ENCODE measurements at regions not wholly inside any gene's neighbourhood (a gene's known extent, or its start where the extent isn't known, plus 50 kb on each side); places are given as distances from the start of the nearest gene placed in this dataset.

DNA sequence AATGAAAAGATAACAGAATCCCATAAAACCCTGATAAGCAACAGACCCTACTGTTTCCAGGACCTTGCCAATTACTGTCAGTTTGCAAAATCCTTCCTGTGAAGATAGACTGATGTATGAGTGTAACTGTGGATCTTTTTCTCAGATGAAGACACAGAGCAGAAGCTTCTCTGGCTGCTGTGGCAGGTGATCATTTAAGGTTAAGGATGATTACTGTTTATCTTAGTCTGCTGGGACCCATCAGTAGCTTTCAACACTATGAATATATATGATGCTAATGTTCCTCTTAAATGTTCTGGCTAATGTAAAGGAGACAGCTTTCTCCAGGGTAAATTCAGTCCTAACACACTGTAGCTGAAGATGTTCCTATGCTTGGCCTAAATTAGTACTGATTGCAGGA, 56.0 kb upstream of the CTTNBP2 start:
- no peak for DNase-seq

DNA sequence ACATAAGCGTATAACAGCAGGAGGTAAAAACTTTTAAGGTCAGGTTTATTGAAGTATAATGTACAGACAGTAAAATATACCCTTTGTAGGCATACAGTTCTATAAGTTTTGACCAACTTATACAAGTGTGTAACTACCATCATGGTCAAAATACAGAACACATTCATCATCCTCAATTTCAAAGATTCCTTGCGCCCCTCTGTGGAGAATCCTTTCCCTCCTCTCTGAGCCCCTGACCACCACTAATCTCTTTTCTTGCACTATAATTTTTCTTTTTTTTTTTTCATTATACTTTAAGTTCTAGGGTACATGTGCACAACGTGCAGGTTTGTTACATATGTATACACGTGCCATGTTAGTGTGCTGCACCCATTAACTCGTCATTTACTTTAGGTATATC, 58.1 kb upstream of the CTTNBP2 start:
- no peak for DNase-seq

DNA sequence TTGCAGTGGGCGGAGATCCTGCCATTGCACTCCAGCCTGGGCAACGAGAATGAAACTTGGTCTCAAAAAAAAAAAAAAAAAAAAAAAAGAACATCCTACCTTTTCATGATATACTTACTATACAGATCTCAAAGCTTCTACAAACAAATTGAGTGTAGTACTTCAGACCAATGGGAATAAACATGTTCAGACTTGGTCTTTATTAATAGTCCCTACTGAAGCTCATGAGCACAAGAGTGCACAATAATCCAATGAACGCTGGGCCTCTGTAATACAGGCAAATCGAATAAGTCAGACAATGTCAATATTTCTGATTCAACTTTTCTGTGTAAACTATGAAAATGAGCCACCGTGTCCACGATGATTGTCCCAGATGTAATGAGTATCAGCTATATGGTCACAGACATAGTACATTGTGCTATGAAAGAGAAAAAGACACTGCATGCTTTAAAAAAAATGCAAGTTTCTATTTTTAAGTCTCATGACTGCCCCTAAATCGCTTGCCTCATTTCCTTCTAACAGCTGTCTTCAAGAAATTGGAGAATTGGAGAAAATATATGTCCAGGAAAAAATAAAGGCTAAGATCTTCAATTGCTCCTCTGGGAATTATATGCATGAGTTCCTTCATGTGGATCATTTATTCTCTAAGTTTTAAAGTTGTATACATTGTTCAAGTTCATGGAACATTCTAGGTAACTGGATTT, 64.0 kb upstream of the CTTNBP2 start:
- no peak for DNase-seq

DNA sequence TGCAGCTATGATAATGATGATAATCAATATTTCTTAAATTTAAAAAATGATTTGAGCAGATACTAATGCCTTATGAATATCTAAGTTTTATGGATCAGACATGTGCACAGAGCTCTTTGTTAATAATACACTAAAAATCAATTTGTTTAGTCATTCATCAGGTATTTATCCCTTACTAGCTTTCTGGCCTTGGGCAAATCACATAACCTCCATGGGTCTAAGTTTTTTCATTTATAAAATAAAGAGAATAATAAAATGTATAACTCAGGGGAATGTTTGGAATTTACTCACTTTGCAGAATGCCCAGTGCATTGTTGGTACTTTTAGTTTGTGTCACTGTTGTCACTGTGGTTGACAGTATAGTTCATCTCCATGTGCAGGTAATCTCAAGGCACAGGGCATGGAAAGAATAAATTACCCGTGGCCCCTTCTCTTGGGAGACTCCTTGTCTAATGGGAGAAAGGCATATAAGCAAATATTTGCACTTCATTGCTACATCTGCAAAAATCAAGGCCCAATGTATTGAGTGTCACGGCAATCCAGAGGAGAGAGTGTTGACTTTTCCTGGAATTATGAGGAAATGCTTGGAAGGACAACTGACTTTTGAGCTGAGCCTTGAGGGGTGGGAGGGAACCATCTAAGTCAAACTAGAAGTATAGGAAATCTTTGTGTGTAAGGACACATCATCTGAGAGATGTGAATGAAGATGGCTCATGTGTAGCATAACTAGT, 64.7 kb upstream of the CTTNBP2 start:
- no peak for DNase-seq

DNA sequence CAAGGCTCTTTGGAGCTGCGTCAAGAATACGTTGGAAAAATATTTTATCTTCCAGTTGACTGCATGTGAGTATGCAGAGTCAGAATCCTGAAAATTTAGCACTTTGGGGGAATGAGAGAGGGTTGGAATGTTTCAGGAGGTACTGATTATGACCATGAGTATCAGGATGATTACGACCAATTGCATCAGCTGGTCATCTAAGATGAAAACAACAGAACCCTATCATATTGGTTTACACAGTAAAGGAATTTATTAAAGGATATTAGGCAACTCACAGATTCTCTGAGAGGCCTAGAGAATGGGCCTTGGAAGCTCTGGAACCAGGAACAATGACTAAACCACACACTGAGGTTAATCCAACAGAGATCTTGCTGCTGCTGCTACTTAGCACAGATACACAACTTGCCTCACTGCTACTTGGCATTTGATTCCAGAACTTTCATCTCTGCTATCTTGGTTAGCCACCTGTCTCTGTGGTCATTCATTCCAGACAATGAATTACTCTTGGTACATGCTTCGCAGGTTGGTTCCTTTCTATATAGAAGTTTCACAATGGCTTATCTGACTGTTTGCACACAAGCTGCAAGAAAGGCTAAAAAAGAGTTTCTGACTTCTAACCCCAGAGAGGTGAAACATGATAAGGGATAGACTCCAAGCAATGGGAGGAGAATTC, 68.0 kb upstream of the CTTNBP2 start:
- DNase-seq, result peak; percentile 86

DNA sequence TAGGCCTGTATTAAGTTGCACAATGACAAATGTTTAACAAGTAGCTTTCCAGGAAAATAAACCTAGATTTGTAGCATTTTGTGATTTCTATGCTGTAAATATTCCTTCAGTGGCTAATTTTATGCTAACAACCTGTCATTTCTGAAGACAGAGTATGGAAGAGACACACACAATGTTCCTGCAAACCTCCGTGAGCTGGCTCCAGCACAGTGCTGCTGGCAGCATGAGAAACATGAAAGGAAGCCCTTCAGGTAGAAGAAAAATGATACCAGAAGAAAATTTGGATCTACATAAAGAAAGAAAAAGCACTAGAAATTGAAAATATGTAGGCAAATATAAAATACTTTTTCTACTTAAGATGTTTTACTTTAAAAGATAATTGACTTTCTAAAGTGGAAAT, 69.5 kb upstream of the CTTNBP2 start:
- DNase-seq, result no peak

DNA sequence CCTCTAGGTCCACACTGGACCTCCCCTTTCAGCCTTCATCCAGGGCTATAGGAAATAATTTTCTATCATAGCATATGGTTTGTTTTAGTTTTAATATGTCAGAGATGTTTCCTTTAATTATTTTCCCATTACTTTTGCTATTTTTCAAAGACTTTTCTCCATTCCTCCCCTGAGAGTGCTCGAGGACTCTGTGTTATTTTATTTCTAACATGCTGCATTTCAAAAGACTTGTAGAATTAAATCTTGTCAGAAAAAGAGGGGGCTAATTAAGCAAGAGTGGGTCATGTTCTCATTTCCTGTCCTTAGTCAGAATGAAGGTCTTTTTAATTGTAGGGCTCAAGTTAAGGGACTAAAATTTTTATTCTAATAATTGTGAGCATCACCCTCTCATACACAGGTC, 71.6 kb upstream of the CTTNBP2 start:
- DNase-seq, result no peak

DNA sequence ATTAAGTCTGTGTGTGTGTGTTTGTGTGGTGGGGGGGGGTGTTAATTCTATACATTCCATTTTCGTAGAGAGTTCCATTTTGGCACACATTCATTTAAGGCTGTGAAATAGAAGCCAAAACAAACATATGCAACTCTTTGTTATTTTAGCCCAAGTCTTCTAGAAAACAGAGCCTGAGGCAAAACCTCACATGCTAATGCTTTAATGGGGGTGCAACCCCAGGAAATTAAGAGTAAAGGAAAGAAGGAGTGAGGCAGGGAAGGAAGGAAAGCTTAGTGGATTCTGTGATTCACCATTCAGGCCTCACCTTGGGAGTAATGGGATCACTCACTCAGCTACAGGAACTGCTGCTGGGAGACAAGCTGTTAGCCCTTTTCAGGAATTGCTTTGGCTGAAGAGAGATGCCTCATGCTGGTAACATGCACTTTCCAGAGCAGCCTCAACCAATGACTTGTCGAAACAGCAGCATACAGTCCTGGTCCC, 73.0 kb upstream of the CTTNBP2 start:
- no peak for DNase-seq

DNA sequence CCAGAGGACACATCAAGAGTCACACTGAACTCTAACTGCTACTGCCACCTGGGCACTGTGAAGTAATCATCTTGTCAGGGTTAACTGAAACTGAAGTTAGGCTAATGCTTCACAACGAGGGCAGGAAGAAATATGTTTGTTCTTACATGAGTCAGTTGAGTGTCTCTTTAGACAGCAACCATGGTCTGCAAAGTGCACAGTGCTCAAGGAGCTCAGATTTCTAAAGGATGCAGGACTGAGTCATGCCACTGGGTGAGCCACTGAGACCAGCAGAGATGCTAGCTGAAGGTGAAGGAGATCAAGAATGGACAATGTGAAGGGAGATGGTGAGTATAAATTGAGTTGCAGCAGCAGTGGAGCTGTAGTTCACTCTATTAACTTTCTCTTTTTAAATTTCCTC, 76.0 kb upstream of the CTTNBP2 start:
- DNase-seq, result no peak

DNA sequence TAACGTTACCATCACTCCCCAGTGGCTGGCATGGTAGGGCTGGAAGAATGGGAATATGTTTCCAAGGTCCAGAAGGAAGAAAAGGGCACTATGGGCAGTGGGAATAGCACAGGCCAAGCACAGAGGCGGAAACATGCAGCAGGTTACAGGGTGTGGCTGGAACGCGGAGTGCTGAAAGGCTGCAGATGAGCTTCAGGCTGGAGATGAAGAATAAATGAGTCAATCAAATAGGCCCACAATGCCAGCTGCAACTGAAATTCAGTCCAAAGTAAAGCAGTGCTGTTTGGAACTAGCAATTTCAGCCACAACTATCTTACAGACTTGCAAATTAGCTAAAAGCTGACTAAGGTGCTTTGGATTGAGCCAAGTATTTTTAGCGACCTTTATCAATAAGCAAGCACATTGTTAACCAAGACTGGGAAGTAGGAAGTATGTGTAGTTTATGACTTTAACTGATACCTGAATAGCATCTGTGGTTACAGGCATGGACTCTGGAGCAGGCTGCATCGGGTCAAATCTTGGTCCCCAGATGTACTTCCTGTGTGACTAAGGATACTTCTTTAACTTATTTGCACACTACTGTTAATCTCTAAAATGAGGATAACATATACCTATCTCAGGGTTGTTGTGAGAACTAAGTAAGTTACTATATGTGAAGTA, 77.5 kb upstream of the CTTNBP2 start:
- peak; percentile 63 for DNase-seq

DNA sequence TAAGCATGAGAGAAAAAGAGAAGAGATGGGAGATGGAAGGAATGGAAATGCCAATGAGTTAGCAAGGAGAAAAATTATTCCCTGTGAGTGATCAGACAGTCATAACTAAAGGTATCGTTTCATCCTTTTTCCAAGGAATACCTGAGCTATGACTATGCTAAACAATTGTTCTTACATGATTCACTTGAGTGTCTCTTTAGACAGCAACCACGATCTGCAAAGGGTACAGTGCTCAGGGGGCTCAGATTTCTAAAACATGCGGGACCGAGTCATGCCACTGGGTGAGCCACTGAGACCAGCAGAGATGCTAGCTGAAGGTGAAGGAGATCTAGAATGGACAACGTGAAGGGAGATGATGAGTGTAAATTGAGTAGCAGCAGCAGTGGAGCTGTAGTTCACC, 78.0 kb upstream of the CTTNBP2 start:
- DNase-seq, result no peak

DNA sequence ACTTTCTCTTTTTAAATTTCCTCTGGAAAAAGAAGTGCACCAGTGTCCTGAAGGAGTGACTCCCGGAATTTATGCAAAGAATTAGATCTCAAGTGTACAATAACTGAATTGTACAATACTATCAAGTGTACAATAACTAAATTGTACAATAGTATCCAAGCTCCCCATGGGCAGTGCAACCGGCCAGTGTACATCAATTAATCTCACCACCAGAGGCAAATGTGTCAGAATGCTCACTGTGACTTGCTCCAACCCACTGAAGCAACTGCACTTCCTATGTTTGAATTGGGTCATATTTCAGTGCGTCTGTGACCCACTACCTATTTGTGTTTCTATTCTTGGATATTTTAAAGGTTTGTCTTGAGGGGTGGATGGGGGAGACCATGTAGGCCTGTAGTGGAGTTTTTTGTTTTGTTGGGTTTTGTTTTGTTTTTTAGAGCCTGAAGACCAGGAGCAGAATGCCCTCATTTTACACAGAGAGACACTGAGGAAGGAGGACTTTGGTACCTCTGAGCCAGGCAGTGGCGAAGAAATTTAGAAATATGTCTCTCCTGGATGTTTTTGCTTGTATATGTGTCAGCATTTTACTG, 78.5 kb upstream of the CTTNBP2 start:
- no peak for DNase-seq

DNA sequence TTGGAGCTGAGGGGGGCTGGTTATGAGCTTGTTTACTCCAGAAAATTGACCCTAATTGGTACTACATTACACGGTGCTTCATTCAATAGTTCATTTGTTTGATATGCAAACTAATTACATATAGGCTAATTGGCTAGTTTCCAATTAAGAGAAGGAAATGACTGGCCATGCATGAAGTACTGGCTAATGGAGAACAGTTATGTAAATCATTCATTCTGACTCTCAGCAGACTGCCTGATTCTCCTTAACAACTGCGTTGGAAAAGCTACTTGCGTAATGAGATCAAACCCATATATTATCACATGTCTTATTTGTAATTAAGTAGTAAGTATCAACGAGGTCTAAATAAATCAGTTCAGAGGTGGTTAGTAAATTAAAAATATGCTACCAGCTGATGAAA, 81.8 kb upstream of the CTTNBP2 start:
- no peak for DNase-seq

DNA sequence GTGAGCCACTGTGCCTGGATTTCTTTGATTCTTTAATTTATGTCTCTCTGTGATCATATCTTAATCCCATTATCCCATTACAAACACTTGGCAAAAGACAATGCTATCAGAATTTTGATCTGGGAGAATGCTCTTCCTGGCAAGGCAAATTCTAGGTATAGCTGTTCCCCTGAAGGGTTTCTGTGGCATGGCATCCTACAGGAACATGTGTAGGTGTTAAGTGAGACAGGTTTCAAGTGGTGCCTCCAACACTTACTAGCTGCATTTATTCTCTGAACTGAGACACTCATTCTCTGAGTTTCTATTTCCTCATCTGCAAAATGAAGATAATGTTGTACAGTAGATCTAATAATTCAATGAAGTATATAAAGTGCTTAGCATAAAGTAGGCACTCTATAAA, 87.1 kb upstream of the CTTNBP2 start:
- no peak for DNase-seq

DNA sequence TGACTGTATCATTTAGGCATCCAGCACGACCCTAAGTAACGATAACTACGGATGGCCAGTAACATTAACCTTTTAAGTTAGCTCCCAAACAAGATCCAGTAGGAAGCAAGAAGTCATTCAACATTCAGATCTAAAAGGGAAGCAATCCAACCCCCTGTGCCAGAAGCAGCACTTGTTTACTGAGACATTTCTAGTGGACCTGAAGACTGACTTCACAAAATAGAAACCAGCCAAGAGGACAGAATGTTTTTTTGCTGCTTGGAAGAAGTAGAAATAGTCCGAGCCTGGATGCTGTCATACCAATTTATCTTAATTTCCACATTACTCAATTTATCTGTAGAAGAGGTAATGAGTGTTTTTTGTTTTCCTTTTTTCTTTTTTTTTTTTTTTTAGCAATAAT, 88.0 kb upstream of the CTTNBP2 start:
- no peak for DNase-seq

DNA sequence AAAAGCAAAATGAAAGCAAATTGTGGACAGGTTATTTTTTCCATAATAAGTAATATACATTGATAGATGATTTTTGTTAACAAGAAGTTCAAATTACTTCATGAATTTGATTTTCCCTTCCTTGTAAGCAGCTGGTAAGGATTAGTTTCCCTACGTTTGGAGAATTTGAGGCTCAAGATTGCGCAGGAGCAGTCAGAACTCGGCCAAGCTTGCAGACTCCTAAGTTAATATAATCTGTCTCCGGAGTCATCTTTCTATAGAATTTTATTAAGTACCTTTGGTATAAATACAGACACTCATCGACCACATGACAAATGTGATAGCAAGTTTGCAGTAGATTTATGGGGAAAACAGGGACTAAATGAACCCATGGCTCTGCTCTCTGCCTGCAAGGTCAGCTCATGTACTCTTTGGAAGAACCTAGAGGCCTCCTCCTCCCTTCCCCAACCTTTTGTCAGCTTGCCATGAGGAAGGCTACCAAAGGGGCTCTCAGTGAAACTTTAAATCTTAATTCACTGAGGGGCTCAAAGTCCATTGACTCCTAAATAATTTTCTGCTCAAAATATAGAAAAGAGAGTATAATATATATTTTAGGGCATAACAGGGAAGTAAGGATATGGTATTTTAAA, 89.2 kb upstream of the CTTNBP2 start:
- no peak for DNase-seq

DNA sequence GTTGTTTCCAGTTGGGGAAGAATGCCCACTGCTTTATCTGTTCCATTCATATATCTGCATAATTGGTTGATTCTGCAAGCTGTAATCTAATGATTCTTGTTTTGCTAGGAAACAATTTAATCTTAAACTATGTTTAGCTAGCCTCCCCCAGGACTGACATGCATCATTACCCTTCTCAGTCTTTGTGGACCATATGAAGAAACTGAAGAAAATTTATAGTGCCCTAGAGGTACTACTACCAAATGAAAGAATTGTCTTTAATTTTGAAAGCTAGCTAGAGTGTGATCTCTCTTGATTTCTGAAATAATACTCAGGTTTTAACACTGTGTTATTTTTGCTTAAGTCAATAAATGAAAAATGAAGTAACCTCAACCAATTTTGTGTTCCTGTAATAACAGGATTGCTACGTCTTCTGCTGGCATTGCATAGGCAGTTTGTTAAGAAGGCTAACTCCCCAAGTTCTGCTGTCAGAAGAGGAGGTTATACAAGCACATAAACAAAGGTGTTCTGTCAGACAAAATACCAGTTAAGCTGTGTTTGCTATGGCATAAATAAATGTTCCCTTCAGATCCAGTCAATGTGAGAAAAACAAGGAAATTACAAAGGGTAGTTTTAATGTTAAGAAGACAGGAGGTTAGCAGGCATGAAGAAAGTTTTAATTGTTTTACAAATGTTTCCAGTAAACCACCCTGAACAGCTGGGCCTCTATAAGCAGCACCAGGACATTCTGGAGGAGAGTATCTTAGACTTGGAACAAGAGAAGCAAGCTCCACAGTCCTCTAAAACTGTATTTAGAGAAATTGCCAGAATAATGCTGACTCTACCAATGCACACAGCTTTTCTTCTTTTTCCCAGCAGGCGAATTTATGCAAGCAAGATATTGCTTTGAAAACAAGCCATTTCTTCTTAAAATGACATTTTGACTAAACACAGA, 90.3 kb upstream of the CTTNBP2 start:
- DNase-seq, result no peak

DNA sequence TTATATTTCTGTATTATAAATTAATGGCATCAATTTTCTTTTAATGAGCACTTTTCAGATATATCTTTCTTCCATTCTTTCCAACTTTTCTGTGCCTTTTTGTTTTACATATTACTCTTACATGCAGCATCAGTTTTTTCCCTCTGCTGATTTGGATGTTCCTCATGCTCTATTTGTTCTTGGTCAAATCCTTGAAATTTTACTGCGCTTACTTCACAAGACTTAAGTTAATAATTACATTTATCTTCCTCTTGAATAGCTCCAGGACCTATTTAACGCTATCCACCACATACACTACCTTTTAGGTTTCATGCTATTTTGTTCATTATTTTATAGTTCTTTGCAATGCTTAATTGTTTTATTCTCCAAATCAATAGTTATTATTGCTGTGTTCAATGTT, 97.6 kb upstream of the CTTNBP2 start:
- no peak for DNase-seq

DNA sequence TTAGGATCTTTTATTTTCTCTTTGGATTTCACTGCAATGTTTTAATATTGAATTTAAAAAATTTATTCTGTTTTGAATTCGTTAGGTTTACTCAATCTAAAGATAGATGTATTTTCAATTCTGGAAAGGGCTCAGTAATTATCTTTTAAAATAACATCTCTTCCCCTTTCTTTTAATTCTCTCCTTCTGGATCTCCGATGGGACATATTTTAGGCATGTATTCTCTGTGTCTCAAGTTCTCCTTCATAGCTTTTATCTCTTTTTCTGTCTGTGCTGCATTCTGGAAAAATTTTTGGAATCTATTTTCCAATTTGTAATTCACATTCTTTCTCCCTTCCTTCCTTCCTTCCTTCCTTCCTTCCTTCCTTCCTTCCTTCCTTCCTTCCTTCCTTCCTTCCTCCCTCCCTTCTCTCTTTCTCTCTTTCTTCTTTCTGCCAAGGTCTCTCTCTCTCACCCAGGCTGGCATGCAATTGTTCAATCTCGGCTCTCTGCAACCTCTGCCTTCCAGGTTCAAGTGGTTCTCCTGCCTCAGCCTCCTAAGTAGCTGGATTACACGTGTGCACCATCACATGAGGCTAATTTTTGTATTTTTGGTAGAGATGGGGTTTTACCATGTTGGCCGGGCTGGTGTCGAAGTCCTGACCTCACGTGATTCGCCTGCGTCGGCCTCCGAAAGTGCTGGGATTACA, 98.5 kb upstream of the CTTNBP2 start:
- no peak for DNase-seq

DNA sequence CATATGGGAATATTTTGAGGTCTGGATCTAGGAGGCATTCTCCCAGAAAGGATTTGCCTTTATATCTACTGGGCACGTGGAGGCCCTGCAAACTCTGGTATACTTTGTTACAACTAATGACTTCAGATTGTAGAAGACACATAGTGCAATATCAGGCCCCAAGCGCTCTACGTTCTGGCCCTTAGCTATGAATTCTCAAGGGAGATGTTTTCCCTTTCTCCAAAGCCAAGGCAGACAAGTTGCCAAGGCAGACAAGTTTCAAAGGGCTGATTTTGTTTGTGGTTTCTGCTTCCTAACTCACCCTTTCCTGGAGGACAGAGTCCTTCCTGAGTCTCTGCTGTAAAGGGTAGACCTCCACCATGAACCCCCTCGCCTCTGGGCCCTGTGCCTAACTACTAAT, 99.4 kb upstream of the CTTNBP2 start:
- DNase-seq, result no peak

DNA sequence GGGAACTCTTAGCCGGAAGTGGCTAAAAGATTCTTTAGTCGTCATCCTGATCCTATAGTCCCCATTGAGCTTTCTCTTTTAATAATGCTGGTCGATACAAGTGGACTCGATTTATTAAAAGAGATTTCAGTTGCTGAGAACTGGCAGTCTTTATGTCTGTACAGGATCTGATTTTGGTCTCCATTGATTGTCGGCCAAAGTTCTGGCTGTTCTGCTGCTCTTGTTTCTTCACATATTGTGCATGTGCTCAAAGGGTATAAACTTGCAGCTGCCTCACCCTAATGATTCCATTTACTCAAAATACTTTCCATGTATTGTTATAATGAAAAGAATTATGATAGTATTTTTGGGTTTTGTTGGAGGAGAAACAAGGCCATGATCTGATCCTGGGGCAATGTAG, 100.7 kb upstream of the CTTNBP2 start:
- DNase-seq, result no peak

Measured in hematopoietic multipotent progenitor cell treated with erythropoietin and hydrocortisone succinate and interleukin-3 and kit ligand, for 8 days (in vitro differentiated cells).